ENCODE measurements at regions not wholly inside any gene's neighbourhood (a gene's known extent, or its start where the extent isn't known, plus 50 kb on each side); places are given as distances from the start of the nearest gene placed in this dataset.

GRCh38 chr1:87685311-87686135, 356.8 kb downstream of the LMO4 start:
- no peak for DNase-seq

GRCh38 chr1:87686136-87686495, 357.4 kb downstream of the LMO4 start:
- no peak for DNase-seq

GRCh38 chr1:87686671-87687070, 358.0 kb downstream of the LMO4 start:
- DNase-seq, result no peak

GRCh38 chr1:87688136-87688535, 359.5 kb downstream of the LMO4 start:
- DNase-seq, result no peak

DNA sequence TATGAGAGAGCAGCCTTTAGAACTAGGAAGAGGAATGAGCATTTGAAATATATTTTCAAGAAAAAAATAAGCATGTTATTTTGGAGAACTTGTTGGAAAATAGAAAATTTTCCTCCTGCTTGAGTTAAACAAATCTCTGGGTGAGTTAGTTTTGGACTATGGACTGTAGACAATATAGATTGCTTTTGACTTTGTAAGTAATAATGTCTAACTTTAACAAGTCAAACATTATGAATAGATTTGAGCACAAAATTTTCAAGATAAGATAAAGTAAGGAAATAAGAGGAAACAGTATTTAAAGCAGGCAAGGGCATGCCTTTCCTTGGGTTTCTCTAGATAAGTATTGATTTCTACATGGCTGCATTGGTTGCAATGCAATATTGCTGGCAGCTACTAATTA, 360.8 kb downstream of the LMO4 start:
- DNase-seq, result no peak

GRCh38 chr1:87696483-87696882, 367.8 kb downstream of the LMO4 start:
- no peak for DNase-seq

DNA sequence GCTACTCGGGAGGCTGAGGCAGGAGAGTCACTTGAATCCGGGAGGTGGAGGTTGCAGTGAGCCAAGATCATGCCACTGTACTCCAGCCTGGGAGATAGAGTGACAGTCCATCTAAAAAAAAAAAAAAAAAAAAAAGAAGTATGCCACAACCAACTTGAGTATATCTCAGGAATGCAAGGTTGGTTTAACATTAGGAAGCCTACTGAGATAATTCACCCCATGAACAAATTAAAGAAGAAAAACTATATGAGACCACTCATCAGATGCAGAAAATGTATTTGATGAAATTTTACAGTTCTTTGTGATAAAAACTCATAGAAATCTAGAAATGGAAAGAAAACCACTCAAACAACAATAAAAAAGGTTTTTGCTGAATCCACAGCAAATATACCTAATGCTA, 373.8 kb downstream of the LMO4 start:
- no peak for DNase-seq

- no peak for DNase-seq
Measured at GRCh38 chr1:87705233-87705632, 376.6 kb downstream of the LMO4 start.

- no peak for DNase-seq
Measured at GRCh38 chr1:87706203-87706602, 377.5 kb downstream of the LMO4 start.

DNA sequence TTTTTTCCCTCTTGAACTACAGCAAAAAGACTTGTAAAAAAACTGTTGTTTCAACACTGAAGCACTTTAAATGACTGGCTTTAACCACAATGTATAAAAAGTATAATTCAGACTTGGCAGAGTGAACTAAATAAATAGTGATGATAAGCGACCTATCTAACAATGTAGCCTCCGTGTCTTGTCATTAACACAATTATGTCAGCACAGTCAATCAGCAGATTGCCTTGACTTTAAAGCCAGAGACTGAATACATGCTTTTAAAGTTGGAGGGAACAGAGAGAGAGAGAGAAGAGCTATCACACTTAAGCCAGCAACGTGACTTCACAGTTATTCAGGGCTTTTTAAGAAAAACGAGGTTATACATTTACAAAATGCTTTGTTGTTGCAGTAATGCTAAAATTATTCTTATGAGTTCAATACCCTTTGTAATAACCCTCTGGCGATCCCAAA, 378.1 kb downstream of the LMO4 start:
- DNase-seq, result no peak

DNA sequence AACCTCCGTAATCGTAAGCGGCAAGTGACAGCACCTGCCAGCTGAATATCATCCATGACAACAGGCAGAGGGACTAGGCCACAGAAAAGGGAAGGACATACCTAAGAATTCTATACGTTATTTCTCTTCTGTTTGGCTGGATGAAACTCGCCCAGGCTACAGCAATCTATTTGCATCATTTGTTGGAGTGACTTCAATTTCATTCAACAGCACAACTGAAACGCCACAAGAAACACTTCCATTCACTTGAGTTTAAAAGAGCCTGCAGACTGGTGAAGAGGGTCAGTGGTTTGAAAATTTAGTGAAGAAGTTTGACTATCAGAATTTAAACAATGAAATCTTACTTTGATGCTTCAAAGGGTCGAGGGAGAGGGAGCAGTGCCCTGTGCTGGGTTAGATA, 378.7 kb downstream of the LMO4 start:
- no peak for DNase-seq

DNA sequence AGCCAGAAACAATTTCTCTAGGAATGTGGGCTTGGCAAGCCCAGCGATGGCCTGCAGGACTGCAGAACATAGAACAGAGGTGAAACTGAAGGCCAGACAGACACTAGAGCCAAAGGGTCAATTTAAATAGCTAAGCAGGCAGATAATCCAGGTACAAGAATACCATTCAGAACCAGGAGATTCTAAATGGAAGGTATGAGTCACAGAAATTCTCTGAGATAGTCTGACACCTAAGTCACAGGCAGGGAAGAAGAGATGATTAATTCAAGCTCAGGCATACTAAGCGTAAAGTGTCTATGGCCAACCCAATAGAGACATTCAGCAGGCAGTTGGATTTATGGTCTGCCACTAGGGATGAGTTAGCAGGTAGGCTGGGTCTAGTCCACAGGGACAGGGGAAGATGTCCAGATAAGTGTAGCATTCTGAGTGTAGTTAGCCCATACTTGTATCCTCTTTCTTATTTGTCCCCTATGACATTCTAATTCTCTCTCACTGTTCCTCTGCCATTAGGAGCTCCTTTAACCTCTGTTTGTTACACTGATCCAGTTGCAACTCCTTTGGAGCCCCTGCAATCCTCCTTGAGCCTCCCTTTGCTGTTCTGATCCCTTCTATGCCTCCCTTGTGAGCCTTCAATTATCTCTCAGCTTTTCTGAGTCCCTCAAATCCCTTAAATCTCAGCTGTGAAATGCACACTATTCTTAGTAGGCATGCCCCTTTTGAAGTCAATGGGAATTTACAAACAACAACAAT, 383.8 kb downstream of the LMO4 start:
- DNase-seq, result no peak

DNA sequence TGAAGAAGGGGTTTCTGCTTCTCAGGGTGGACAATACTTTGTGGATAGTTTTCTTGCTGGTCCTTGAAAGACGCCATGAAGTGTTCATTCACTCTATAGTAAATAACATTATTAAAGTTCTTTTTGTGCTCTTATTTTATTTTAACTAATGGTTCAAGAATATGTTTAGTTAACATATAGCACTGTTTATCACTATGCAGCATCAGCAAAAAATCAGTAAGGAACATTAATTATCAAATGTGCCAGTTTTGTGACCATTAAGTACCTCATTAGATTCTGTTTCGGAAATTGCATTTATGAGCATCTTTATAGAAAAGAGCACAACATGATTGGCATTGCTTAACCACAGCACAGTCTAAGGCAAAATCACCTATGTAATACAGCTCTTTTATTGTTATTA, 385.6 kb downstream of the LMO4 start:
- no peak for DNase-seq

DNA sequence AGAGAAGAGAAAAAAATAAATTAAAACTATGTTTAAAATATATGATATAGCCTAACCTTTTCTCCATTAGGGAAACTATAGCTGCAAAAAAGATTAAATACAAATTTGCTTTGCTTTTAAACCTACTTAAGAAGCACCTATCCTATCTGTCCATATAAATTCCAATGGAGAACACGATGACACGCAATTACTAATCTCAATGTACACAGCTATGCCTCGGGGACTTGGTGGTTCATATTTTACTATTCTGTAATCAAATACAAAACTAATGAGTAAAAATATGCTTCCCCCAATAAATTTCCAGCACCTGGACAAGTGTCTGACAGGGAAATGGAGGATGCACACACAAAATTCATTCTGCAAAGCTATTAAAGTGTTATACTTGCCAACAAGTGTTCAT, 386.4 kb downstream of the LMO4 start:
- no peak for DNase-seq

GRCh38 chr1:87715471-87715870, 386.8 kb downstream of the LMO4 start:
- no peak for DNase-seq

DNA sequence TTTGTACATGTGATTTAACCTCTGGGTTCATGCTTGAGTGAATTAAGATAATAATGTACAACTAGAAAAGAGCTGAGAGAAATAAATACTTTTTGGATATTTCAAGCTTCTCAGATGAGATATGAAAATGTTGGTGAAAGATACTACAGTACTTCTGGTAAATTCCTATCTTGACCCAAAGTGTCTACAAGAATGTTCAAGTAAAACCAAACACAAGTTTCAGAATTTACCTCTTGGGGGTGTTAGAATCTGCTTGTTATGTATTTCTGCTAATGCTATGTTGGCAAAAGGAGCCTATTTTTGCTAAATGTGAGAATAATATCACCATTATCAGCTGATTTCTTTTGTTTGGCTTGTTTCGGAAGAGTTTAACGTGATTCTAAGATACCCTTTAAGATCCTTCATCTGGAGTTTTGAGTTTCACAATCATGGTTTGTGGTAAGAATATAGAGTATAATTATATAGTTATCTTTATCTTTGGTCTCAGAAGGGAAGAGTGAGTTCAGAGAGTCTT, 388.5 kb downstream of the LMO4 start:
- no peak for DNase-seq

DNA sequence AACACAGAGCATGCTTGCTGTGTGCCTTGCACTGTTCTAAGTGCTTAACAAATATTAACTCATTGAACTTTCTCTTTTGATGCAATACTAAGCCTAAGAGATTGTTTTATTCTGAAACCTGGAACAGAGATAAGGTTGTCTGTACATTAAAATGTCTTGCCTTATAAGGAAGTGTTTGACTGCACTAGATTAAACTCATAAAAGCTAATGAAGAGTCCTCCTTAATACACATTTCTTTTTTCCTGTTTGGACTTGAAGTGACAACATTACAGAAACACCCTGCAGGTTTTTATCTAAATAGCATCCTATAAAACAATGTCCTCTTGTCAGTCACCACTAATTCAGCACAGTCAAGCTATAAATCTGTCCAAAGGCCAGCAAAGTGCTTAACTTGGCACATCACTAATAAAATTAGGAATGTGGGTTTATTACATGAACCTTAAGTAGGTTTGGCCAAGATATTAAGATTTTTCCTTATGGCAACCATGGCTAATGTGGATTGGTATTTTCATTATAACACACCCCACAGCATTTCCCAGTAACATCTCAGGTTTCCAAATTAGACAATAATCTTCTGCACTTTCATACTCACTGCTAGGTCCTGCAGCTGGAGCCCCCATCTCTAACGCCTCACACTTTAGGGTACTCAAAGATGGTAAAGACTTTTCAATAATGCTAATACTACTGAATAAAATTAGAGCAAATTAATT, 389.7 kb downstream of the LMO4 start:
- no peak for DNase-seq

DNA sequence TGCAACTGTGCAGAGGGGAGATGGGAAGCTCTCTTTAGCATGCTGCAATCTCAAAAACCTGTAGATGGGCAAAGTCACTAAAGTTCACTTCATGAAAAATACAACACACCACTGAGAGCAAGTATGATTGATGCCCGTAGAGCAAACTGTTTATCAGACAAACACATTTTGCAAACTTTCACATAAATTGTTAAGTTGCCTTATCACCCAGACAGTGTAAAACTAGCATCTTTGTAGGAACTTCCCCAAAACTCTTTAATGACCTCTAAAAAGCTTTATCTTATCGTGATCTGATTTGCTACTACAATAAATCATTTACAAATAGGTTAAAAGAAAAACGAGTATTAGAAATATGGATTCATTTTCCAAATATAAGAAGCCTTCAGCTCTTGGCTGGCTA, 391.0 kb downstream of the LMO4 start:
- no peak for DNase-seq

GRCh38 chr1:87720561-87720960, 391.9 kb downstream of the LMO4 start:
- no peak for DNase-seq

DNA sequence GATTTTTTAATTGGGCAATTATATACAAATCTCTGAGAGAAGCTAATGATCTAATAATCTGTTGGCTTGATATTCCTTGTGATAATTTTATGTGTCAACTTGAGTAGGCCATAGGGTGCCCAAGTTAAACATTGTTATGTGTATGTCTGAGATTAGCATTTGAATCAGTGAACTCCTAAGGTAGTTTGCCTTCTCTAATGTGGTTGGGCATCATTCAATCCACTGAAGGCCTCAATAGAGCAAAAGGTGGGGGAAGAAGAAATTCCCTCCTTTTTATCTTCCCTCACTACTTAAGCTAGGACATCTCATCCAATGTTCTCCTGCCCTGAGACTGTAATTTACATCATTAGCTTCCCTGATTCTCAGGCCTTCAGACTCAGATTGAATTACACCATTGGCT, 394.5 kb downstream of the LMO4 start:
- no peak for DNase-seq

GRCh38 chr1:87728169-87728568, 399.5 kb downstream of the LMO4 start:
- no peak for DNase-seq

- no peak for DNase-seq
Measured at GRCh38 chr1:87730274-87731216, 401.9 kb downstream of the LMO4 start.

All from NCI-H2029 (cell line).